ENCODE measurements at regions not wholly inside any gene's neighbourhood (a gene's known extent, or its start where the extent isn't known, plus 50 kb on each side); places are given as distances from the start of the nearest gene placed in this dataset.

DNA sequence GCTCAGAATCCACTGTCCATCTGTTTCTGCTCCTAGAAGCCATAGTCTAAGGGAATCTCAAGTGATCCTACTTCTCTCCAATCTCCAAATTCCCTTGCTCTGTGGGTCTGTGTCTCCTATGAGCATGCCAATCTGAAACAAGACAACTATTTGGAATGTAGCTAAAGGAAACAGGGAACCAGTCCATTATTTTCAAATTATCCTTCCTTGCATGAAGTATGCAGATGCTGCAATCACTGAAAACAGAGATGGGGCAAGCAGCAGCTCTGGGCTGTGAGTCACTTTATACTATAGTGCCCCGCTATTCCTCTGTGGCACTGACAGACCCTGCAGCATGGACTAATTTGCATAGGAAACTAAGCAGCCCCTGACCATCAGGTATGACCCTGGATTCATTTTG lies 76.9 kb upstream of the PRSS58 start:
- peaks cover 7% of the 10 kb centered on the region for H3K27me3 ChIP-seq (ENCODE audit: control insufficient read depth, extremely low read depth, insufficient read depth, low read length)
- FAIRE-seq (no peak), DNase-seq (ENCODE audit: low read depth, low spot score) (no peak)
- no peaks in the 10 kb centered on the region for H3K9me1 ChIP-seq (ENCODE audit: control insufficient read depth, extremely low read depth, insufficient read depth, low read length)
- no peak overlapping the region for H3K9ac ChIP-seq (ENCODE audit: control insufficient read depth, extremely low read depth, insufficient read depth, low read length)
- dilution Hi-C loops (cut with MboI; ENCODE audit: extremely low pct_ligation_motif_present, low sequenced_read_pairs), result no loop called here
- H3K27ac ChIP-seq (ENCODE audit: control insufficient read depth, insufficient read depth, low read length), result no peak overlapping the region
- no peaks in the 10 kb centered on the region for H3K9me3 ChIP-seq (ENCODE audit: control insufficient read depth, low read depth, low read length)
- H3K4me2 ChIP-seq (ENCODE audit: control insufficient read depth, extremely low read depth, insufficient read depth, low read depth, low read length), result no peak overlapping the region
- TF ChIP-seq, protein P1, sequence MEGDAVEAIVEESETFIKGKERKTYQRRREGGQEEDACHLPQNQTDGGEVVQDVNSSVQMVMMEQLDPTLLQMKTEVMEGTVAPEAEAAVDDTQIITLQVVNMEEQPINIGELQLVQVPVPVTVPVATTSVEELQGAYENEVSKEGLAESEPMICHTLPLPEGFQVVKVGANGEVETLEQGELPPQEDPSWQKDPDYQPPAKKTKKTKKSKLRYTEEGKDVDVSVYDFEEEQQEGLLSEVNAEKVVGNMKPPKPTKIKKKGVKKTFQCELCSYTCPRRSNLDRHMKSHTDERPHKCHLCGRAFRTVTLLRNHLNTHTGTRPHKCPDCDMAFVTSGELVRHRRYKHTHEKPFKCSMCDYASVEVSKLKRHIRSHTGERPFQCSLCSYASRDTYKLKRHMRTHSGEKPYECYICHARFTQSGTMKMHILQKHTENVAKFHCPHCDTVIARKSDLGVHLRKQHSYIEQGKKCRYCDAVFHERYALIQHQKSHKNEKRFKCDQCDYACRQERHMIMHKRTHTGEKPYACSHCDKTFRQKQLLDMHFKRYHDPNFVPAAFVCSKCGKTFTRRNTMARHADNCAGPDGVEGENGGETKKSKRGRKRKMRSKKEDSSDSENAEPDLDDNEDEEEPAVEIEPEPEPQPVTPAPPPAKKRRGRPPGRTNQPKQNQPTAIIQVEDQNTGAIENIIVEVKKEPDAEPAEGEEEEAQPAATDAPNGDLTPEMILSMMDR (optimal IDR thresholded peaks at IDR 0.05 in 1 of 3, IDR thresholded peaks at IDR 0.05 in 1 of 3, conservative IDR thresholded peaks at IDR 0.05 in 1 of 3; ENCODE audit: extremely low read depth in 1 of 3, insufficient read depth in 2 of 3, low read length in 3 of 3), result no peak
- TF ChIP-seq EZH2 (IDR thresholded peaks at IDR 0.05; ENCODE audit: low read length), result no peak
- no peaks in the 10 kb centered on the region for H3K4me1 ChIP-seq (ENCODE audit: control insufficient read depth, extremely low read depth, insufficient read depth, low read length)
- H3K36me3 ChIP-seq (ENCODE audit: control insufficient read depth in 2 of 2, extremely low read depth in 1 of 2, insufficient read depth in 2 of 2, low read length in 2 of 2), result no peaks in the 10 kb centered on the region
- H3K4me3 ChIP-seq (ENCODE audit: control insufficient read depth in 2 of 3, extremely low read depth in 1 of 3, insufficient read depth in 2 of 3, low read depth in 1 of 3, low read length in 3 of 3), result no peak overlapping the region
- H2AFZ ChIP-seq (ENCODE audit: control insufficient read depth, low read length), result no peak overlapping the region
- no peaks in the 10 kb centered on the region for H4K20me1 ChIP-seq (ENCODE audit: control insufficient read depth, extremely low read depth, insufficient read depth, low read length)
- no peaks in the 10 kb centered on the region for H3K79me2 ChIP-seq (ENCODE audit: control insufficient read depth, insufficient read depth, low read length)

DNA sequence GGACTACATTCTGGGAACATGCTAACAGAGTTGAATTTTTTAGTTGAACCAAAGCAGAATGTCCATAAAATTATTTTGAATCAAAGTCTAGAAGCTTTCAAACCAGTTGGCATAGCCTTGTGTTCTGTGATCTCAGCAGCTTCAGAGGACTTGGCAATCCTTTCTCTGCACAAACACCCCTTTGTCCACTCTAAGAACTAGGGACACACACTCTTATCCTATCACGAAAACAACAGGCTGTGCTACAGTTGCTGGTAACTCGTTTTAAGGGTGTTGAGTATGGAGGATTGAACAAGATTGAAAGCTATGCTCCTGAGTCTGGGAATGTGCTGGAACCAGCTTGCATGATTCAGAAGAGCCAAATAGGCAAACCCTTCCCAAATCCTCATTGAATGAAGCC lies 76.4 kb upstream of the PRSS58 start:
- Histone ChIP-seq H2AFZ (ENCODE audit: control insufficient read depth, low read length) (no peak overlapping the region), H3K79me2 (ENCODE audit: control insufficient read depth, insufficient read depth, low read length) (no peaks in the 10 kb centered on the region), H3K27me3 (ENCODE audit: control insufficient read depth, extremely low read depth, insufficient read depth, low read length) (peaks cover 10% of the 10 kb centered on the region), H3K9me1 (ENCODE audit: control insufficient read depth, extremely low read depth, insufficient read depth, low read length) (no peaks in the 10 kb centered on the region), H3K4me1 (ENCODE audit: control insufficient read depth, extremely low read depth, insufficient read depth, low read length) (no peaks in the 10 kb centered on the region), H3K9ac (ENCODE audit: control insufficient read depth, extremely low read depth, insufficient read depth, low read length) (no peak overlapping the region), H3K9me3 (ENCODE audit: control insufficient read depth, low read depth, low read length) (no peaks in the 10 kb centered on the region), H4K20me1 (ENCODE audit: control insufficient read depth, extremely low read depth, insufficient read depth, low read length) (no peaks in the 10 kb centered on the region), H3K27ac (ENCODE audit: control insufficient read depth, insufficient read depth, low read length) (no peak overlapping the region), H3K36me3 (ENCODE audit: control insufficient read depth in 2 of 2, extremely low read depth in 1 of 2, insufficient read depth in 2 of 2, low read length in 2 of 2) (no peaks in the 10 kb centered on the region), H3K4me2 (ENCODE audit: control insufficient read depth, extremely low read depth, insufficient read depth, low read depth, low read length) (no peak overlapping the region), H3K4me3 (ENCODE audit: control insufficient read depth in 2 of 3, extremely low read depth in 1 of 3, insufficient read depth in 2 of 3, low read depth in 1 of 3, low read length in 3 of 3) (no peak overlapping the region)
- FAIRE-seq (no peak), DNase-seq (ENCODE audit: low read depth, low spot score) (no peak)
- TF ChIP-seq, protein P1 (optimal IDR thresholded peaks at IDR 0.05 in 1 of 3, IDR thresholded peaks at IDR 0.05 in 1 of 3, conservative IDR thresholded peaks at IDR 0.05 in 1 of 3; ENCODE audit: extremely low read depth in 1 of 3, insufficient read depth in 2 of 3, low read length in 3 of 3), result no peak
- no peak for TF ChIP-seq EZH2 (IDR thresholded peaks at IDR 0.05; ENCODE audit: low read length)
- dilution Hi-C loops (cut with MboI; ENCODE audit: extremely low pct_ligation_motif_present, low sequenced_read_pairs), result no loop called here
